Esophagus muscularis mucosa (tissue), 4 donors: ENCODE measurements at regions not wholly inside any gene's neighbourhood (a gene's known extent, or its start where the extent isn't known, plus 50 kb on each side); places are given as distances from the start of the nearest gene placed in this dataset.

ENCODE experiments used
- DNase-seq: peaks from one replicate; pipeline ENCODE4 v3.0.0-alpha.2; 2017; ENCODE audit errors: extremely low spot score
- H3K27ac ChIP-seq, 4 donors: fragments of 200-600 bp; sonication (generic); replicated peaks in 1 of 4; 1 replicate in 3 of 4; 2 replicates in 1 of 4; pipeline ENCODE4 v1.5.1; 2016 to 2019; ENCODE audit warnings: mild to moderate bottlenecking in 1 of 4
- H3K27me3 ChIP-seq, 4 donors: fragments of 200-600 bp; sonication (generic); one replicate each; pipeline versions ENCODE4 v1.5.1 to v1.6.0; 2016 to 2019
- H3K36me3 ChIP-seq, 4 donors: fragments of 200-600 bp; sonication (generic); one replicate each; pipeline ENCODE4 v1.5.1; 2016 to 2019
- H3K4me1 ChIP-seq, 4 donors: fragments of 200-600 bp; sonication (generic); one replicate each; pipeline ENCODE4 v1.5.1; 2016 to 2019
- H3K4me3 ChIP-seq, 4 donors: fragments of 200-600 bp; sonication (generic); 1 replicate in 2 of 4; 2 replicates in 2 of 4; pipeline ENCODE4 v1.5.1; 2016 to 2019; ENCODE audit warnings: mild to moderate bottlenecking in 4 of 4, moderate library complexity in 1 of 4
- H3K9me3 ChIP-seq, 4 donors: fragments of 200-600 bp; sonication (generic); 1 replicate in 3 of 4; 2 replicates in 1 of 4; pipeline ENCODE4 v1.5.1; 2016 to 2019
- CTCF ChIP-seq, 3 experiments: fragments of 200-600 bp in 2 of 3; fragments of 450-650 bp in 1 of 3; sonication (generic) in 2 of 3; IDR thresholded peaks; one replicate each; pipeline ENCODE4 v1.5.1; 2017 to 2019; ENCODE audit warnings: antibody characterized with exemption in 3 of 3, mild to moderate bottlenecking in 2 of 3, moderate library complexity in 1 of 3
- EP300 ChIP-seq: sonication (generic); formaldehyde crosslinking; IDR thresholded peaks from one replicate; pipeline ENCODE4 v1.6.1; 2017; ENCODE audit warnings: antibody characterized with exemption
- POLR2A ChIP-seq: fragments of 450-650 bp; IDR thresholded peaks from one replicate; pipeline ENCODE4 v1.6.1; 2017; ENCODE audit warnings: antibody characterized with exemption, moderate library complexity, mild to moderate bottlenecking, low read depth
- POLR2AphosphoS5 ChIP-seq, 2 donors: sonication (generic); formaldehyde crosslinking; IDR thresholded peaks; one replicate each; pipeline ENCODE4 v1.6.1; 2017; ENCODE audit warnings: antibody characterized with exemption in 2 of 2
- WGBS: methylation state at CpG from one replicate; pipeline ENCODE4 v1.1.5; 2018; 5-methylcytosine and 5-hydroxymethylcytosine counted together
- intact Hi-C: fragments of 100-400 bp; cut with DNase I; formaldehyde crosslinking; loops from one replicate; pipeline ENCODE4 v1.15.1; 2023

- Histone ChIP-seq H3K27me3 (no peaks in the 10 kb centered on the region), H3K36me3 (no peaks in the 10 kb centered on the region), H3K4me1 (peaks cover 15 to 27% (median 25%) of the 10 kb centered on the region in 4 donors), H3K4me3 (no peak overlapping the region), H3K9me3 (no peaks in the 10 kb centered on the region), H3K27ac (no peak overlapping the region)
- WGBS: 90% methylated on average over 4 of the region's 4 CpGs
- intact Hi-C loops: no loop called here
- TF ChIP-seq POLR2AphosphoS5 (IDR thresholded peaks at IDR 0.05) (no peak), POLR2A (no peak), EP300 (no peak), CTCF (IDR thresholded peaks at IDR 0.05) (no peak)
- no peak for DNase-seq
Measured at GRCh38 chr11:15886299-15886698, 470.0 kb downstream of the SOX6 start.

- H3K4me3 ChIP-seq: no peak overlapping the region
- WGBS: 91% methylated on average over 5 of the region's 5 CpGs
- intact Hi-C loops: no loop called here
- no peaks in the 10 kb centered on the region for H3K9me3 ChIP-seq
- peaks cover 15 to 27% (median 25%) of the 10 kb centered on the region in 4 donors for H3K4me1 ChIP-seq
- no peaks in the 10 kb centered on the region for H3K27me3 ChIP-seq
- no peak overlapping the region for H3K27ac ChIP-seq
- no peak for DNase-seq
- TF ChIP-seq POLR2AphosphoS5 (IDR thresholded peaks at IDR 0.05): no peak
- TF ChIP-seq EP300: no peak
- no peak for TF ChIP-seq POLR2A
- no peak for TF ChIP-seq CTCF (IDR thresholded peaks at IDR 0.05)
- H3K36me3 ChIP-seq: no peaks in the 10 kb centered on the region
Measured at GRCh38 chr11:15886866-15887265, 469.5 kb downstream of the SOX6 start.

- TF ChIP-seq CTCF (IDR thresholded peaks at IDR 0.05) (no peak), POLR2A (no peak), EP300 (no peak), POLR2AphosphoS5 (IDR thresholded peaks at IDR 0.05) (no peak)
- no peaks in the 10 kb centered on the region for H3K9me3 ChIP-seq
- DNase-seq: no peak
- no peaks in the 10 kb centered on the region for H3K27me3 ChIP-seq
- no peak overlapping the region for H3K27ac ChIP-seq
- H3K36me3 ChIP-seq: no peaks in the 10 kb centered on the region
- intact Hi-C loops: no loop called here
- H3K4me3 ChIP-seq: no peak overlapping the region
- 74% methylated on average over 2 of the region's 2 CpGs for WGBS
- H3K4me1 ChIP-seq: peaks cover 12 to 26% (median 23%) of the 10 kb centered on the region in 4 donors
Measured at GRCh38 chr11:15888556-15889345, 467.6 kb downstream of the SOX6 start.

GRCh38 chr11:15889363-15890030 is 466.8 kb downstream of the SOX6 start:
- WGBS: 83% methylated on average over 2 of the region's 2 CpGs
- intact Hi-C loops: no loop called here
- Histone ChIP-seq H3K9me3 (no peaks in the 10 kb centered on the region), H3K27ac (no peak overlapping the region), H3K4me3 (no peak overlapping the region), H3K36me3 (no peaks in the 10 kb centered on the region), H3K27me3 (no peaks in the 10 kb centered on the region), H3K4me1 (peaks cover 4 to 23% (median 16%) of the 10 kb centered on the region in 4 donors)
- no peak for DNase-seq
- TF ChIP-seq POLR2A (no peak), CTCF (IDR thresholded peaks at IDR 0.05) (no peak), EP300 (no peak), POLR2AphosphoS5 (IDR thresholded peaks at IDR 0.05) (no peak)
